ENCODE measurements at regions not wholly inside any gene's neighbourhood (a gene's known extent, or its start where the extent isn't known, plus 50 kb on each side); places are given as distances from the start of the nearest gene placed in this dataset.
A peak's percentile ranks its signal among the peaks of the same experiment; 100 is the strongest.

- Histone ChIP-seq H3K4me3 (no peak overlapping the region), H3K4me1 (no peaks in the 10 kb centered on the region), H3K36me3 (no peaks in the 10 kb centered on the region), H3K27me3 (no peaks in the 10 kb centered on the region), H3K9me3 (no peaks in the 10 kb centered on the region), H3K27ac (replicated peaks in 1 of 4) (no peak overlapping the region)
- TF ChIP-seq, protein P1, sequence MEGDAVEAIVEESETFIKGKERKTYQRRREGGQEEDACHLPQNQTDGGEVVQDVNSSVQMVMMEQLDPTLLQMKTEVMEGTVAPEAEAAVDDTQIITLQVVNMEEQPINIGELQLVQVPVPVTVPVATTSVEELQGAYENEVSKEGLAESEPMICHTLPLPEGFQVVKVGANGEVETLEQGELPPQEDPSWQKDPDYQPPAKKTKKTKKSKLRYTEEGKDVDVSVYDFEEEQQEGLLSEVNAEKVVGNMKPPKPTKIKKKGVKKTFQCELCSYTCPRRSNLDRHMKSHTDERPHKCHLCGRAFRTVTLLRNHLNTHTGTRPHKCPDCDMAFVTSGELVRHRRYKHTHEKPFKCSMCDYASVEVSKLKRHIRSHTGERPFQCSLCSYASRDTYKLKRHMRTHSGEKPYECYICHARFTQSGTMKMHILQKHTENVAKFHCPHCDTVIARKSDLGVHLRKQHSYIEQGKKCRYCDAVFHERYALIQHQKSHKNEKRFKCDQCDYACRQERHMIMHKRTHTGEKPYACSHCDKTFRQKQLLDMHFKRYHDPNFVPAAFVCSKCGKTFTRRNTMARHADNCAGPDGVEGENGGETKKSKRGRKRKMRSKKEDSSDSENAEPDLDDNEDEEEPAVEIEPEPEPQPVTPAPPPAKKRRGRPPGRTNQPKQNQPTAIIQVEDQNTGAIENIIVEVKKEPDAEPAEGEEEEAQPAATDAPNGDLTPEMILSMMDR (IDR thresholded peaks at IDR 0.05) = no peak
- no peak for TF ChIP-seq POLR2A (IDR thresholded peaks at IDR 0.05; ENCODE audit: low read depth)
- no peak for TF ChIP-seq EP300 (IDR thresholded peaks at IDR 0.05)
- TF ChIP-seq POLR2AphosphoS5 (IDR thresholded peaks at IDR 0.05) = no peak
- 80% methylated on average over 3 of the region's 3 CpGs for WGBS
- no peak for DNase-seq (ENCODE audit: extremely low spot score)
- intact Hi-C loops (cut with DNase I) = no loop called here
Observed at GRCh38 chr3:148070041-148070440, 627.7 kb upstream of the AGTR1 start.

GRCh38 chr3:148073721-148074456 lies 623.8 kb upstream of the AGTR1 start:
- H3K9me3 ChIP-seq = no peaks in the 10 kb centered on the region
- no peaks in the 10 kb centered on the region for H3K36me3 ChIP-seq
- WGBS = 85% methylated on average over 4 of the region's 4 CpGs
- H3K27me3 ChIP-seq = no peaks in the 10 kb centered on the region
- no peak overlapping the region for H3K27ac ChIP-seq (replicated peaks in 1 of 4)
- no peak for DNase-seq (ENCODE audit: extremely low spot score)
- H3K4me3 ChIP-seq = no peak overlapping the region
- no peak for TF ChIP-seq EP300 (IDR thresholded peaks at IDR 0.05)
- no peak for TF ChIP-seq POLR2AphosphoS5 (IDR thresholded peaks at IDR 0.05)
- no peak for TF ChIP-seq POLR2A (IDR thresholded peaks at IDR 0.05; ENCODE audit: low read depth)
- no peaks in the 10 kb centered on the region for H3K4me1 ChIP-seq
- intact Hi-C loops (cut with DNase I) = no loop called here

DNA sequence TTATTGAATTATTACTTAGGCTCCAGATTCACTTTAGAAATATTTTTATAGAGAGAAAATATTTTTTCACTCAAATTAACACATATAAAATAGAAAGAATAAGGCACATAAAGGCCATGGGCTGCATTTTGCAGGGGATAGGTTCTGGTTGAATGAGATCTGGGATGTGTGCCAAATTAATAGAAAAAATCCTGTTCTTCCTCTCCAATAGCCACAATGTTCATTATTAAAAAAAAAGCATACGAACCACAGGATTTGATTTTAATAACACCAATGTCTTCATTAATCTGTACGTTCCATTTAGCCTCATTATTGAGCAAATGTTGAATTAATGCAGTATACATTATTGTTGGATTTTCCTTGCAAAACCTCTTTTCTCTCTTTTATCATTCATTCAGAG lies 622.8 kb upstream of the AGTR1 start:
- intact Hi-C loops (cut with DNase I) = no loop called here
- no peak for TF ChIP-seq EP300 (IDR thresholded peaks at IDR 0.05)
- TF ChIP-seq, protein P1 (IDR thresholded peaks at IDR 0.05) = no peak
- no peak for TF ChIP-seq POLR2A (IDR thresholded peaks at IDR 0.05; ENCODE audit: low read depth)
- no peak for TF ChIP-seq POLR2AphosphoS5 (IDR thresholded peaks at IDR 0.05)
- no peak for DNase-seq (ENCODE audit: extremely low spot score)
- Histone ChIP-seq H3K9me3 (no peaks in the 10 kb centered on the region), H3K27ac (replicated peaks in 1 of 4) (no peak overlapping the region), H3K27me3 (no peaks in the 10 kb centered on the region), H3K4me1 (peaks cover 0 to 3% (median 0%) of the 10 kb centered on the region in 4 donors), H3K4me3 (no peak overlapping the region), H3K36me3 (no peaks in the 10 kb centered on the region)
- 63% methylated on average over 2 of the region's 2 CpGs for WGBS

- no peak overlapping the region for H3K27ac ChIP-seq (replicated peaks in 1 of 4)
- TF ChIP-seq, protein P1 (IDR thresholded peaks at IDR 0.05) = peak; percentile 38 to 64 (median 57)
- TF ChIP-seq EP300 (IDR thresholded peaks at IDR 0.05) = no peak
- no peak for TF ChIP-seq POLR2AphosphoS5 (IDR thresholded peaks at IDR 0.05)
- DNase-seq (ENCODE audit: extremely low spot score) = no peak
Observed at GRCh38 chr3:148075771-148076716, 621.7 kb upstream of the AGTR1 start.

DNA sequence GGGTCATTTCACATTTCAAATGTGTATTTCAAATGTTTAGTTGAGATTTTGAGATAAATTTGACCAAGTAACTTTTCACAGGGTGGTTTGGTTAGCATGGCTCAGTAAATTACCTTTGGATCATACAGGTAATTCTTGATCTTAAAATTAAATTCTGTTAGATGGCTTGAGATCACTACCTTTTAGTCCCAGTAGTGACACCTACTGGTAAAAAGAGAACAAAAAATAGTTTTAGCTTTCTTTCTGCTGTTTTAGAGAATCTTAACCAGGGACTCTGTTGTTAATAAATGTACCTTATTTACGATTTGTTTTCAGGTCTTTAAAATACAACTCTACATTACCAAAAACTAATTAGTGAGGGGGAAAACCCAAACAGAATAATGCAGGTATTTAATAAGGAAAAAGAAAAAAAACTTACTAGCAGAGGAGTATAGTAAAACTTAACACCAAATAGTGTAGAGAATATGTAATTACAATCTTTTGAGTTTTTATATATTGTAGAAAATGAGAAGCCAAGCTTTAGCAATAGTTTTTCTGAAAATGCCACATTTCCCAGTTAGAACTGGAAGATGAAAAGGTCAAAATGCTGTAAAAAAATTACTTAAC lies 620.3 kb upstream of the AGTR1 start:
- WGBS = 15% methylated on average over 1 of the region's 1 CpG

More at GRCh38 chr3:148075771-148076716, 621.7 kb upstream of the AGTR1 start:
- no peaks in the 10 kb centered on the region for H3K27me3 ChIP-seq
- H3K4me3 ChIP-seq = no peak overlapping the region
- H3K4me1 ChIP-seq = peaks cover 0 to 3% (median 0%) of the 10 kb centered on the region in 4 donors
- WGBS = 49% methylated on average over 5 of the region's 5 CpGs
- H3K9me3 ChIP-seq = no peaks in the 10 kb centered on the region
- no peaks in the 10 kb centered on the region for H3K36me3 ChIP-seq
- intact Hi-C loops (cut with DNase I) = no loop called here

More for the DNA sequence above, 620.3 kb upstream of the AGTR1 start:
- TF ChIP-seq, protein P1 (IDR thresholded peaks at IDR 0.05) = peak; percentile 28 to 48 (median 46)
- TF ChIP-seq POLR2A (IDR thresholded peaks at IDR 0.05; ENCODE audit: low read depth) (no peak), EP300 (IDR thresholded peaks at IDR 0.05) (no peak)
- no peaks in the 10 kb centered on the region for H3K9me3 ChIP-seq
- H3K36me3 ChIP-seq = no peaks in the 10 kb centered on the region
- H3K27me3 ChIP-seq = no peaks in the 10 kb centered on the region
- intact Hi-C loops (cut with DNase I) = no loop called here
- peaks cover 0 to 3% (median 0%) of the 10 kb centered on the region in 4 donors for H3K4me1 ChIP-seq
- no peak for DNase-seq (ENCODE audit: extremely low spot score)
- no peak overlapping the region for H3K27ac ChIP-seq (replicated peaks in 1 of 4)
- no peak overlapping the region for H3K4me3 ChIP-seq
